Upper lobe of left lung (tissue), 6 donors: ENCODE measurements at regions not wholly inside any gene's neighbourhood (a gene's known extent, or its start where the extent isn't known, plus 50 kb on each side); places are given as distances from the start of the nearest gene placed in this dataset.

ENCODE experiments used
- ATAC-seq, 2 donors: fragments of 200-7000 bp; cut with Tn5 transposase; one replicate each; pipeline ENCODE4 v1.9.1; 2022; ENCODE audit warnings: mild to moderate bottlenecking in 2 of 2, moderate library complexity in 2 of 2; ENCODE audit not compliant: low FRiP score in 2 of 2
- DNase-seq, 2 donors: peaks; one replicate each; pipeline ENCODE4 v3.0.0-alpha.2; 2019 to 2020
- H3K27ac ChIP-seq, 4 donors: fragments of 200-600 bp; sonication (generic); one replicate each; pipeline ENCODE4 v1.5.1; 2016 to 2019
- H3K27me3 ChIP-seq, 4 donors: fragments of 200-600 bp; sonication (generic); one replicate each; pipeline ENCODE4 v1.5.1; 2017 to 2019
- H3K36me3 ChIP-seq, 4 donors: fragments of 200-600 bp; sonication (generic); one replicate each; pipeline ENCODE4 v1.5.1; 2016 to 2019
- H3K4me1 ChIP-seq, 4 donors: fragments of 200-600 bp; sonication (generic); one replicate each; pipeline ENCODE4 v1.5.1; 2018 to 2019
- H3K4me3 ChIP-seq, 4 donors: fragments of 200-600 bp; sonication (generic); one replicate each; pipeline ENCODE4 v1.5.1; 2017 to 2019; ENCODE audit warnings: mild to moderate bottlenecking in 2 of 4, moderate library complexity in 1 of 4
- H3K9me3 ChIP-seq, 4 donors: fragments of 200-600 bp; sonication (generic); one replicate each; pipeline ENCODE4 v1.5.1; 2018 to 2019
- EP300 ChIP-seq, 4 donors: sonication (generic); formaldehyde crosslinking; IDR thresholded peaks; one replicate each; pipeline ENCODE4 v1.5.1; 2017; ENCODE audit warnings: antibody characterized with exemption in 4 of 4, control low read depth in 2 of 4
- POLR2A ChIP-seq, 4 donors: fragments of 450-650 bp; IDR thresholded peaks; one replicate each; pipeline ENCODE4 v1.5.1; 2016 to 2017; ENCODE audit warnings: antibody characterized with exemption in 4 of 4, mild to moderate bottlenecking in 2 of 4
- POLR2AphosphoS5 ChIP-seq, 2 donors: sonication (generic); formaldehyde crosslinking; IDR thresholded peaks; one replicate each; pipeline ENCODE4 v1.5.1; 2017; ENCODE audit warnings: antibody characterized with exemption in 2 of 2
- WGBS, 2 donors: methylation state at CpG; one replicate each; pipeline ENCODE4 v1.1.5; 2017 to 2018; 5-methylcytosine and 5-hydroxymethylcytosine counted together
- TF ChIP-seq, protein P1 (sequence below), 6 experiments: fragments of 450-650 bp in 4 of 6; fragments of 200-600 bp in 2 of 6; sonication (generic) in 2 of 6; IDR thresholded peaks; one replicate each; pipeline ENCODE4 v1.5.1; 2016 to 2019; ENCODE audit warnings: antibody characterized with exemption in 6 of 6
- donor health status: DM: no; HTN: no; CAD: no; lungs with moderate emphysema.
- donor health status: DM: no; HTN: yes; CAD: no; lungs with severe emphysema.

DNA sequence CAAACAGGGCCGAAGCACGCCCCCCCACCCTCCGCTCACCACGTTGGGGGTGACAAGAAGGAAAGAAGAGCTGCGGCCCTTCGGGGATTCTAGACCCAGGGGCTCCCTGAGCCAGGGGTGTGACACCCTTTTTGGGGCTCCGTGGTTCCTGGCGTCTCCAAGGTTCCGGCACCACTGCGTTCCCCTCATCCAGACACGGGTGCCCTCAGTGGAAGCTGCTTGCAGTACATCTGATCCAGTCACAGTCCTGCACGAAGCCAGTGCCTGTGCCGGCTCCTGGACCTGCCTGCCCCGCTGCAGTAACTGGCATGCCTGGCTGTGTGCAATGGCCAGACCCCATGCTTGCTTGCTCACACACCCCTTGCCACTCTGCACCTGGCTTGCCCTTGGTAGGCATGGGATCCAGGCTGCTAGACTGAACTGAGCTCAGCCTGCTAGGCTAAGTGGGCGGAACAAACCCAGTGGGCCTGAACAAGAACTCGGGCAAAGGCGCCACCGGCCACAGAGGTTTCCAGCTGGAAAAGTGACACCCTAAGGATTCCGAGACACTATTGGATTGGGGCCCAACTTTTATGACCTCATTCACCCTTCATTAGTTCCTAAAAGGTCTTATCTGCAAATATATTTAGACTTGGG, 420.4 kb upstream of the AGA start:
- TF ChIP-seq, protein P1, sequence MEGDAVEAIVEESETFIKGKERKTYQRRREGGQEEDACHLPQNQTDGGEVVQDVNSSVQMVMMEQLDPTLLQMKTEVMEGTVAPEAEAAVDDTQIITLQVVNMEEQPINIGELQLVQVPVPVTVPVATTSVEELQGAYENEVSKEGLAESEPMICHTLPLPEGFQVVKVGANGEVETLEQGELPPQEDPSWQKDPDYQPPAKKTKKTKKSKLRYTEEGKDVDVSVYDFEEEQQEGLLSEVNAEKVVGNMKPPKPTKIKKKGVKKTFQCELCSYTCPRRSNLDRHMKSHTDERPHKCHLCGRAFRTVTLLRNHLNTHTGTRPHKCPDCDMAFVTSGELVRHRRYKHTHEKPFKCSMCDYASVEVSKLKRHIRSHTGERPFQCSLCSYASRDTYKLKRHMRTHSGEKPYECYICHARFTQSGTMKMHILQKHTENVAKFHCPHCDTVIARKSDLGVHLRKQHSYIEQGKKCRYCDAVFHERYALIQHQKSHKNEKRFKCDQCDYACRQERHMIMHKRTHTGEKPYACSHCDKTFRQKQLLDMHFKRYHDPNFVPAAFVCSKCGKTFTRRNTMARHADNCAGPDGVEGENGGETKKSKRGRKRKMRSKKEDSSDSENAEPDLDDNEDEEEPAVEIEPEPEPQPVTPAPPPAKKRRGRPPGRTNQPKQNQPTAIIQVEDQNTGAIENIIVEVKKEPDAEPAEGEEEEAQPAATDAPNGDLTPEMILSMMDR (IDR thresholded peaks at IDR 0.05) = no peak
- TF ChIP-seq POLR2AphosphoS5 (IDR thresholded peaks at IDR 0.05) (no peak), EP300 (IDR thresholded peaks at IDR 0.05) (no peak), POLR2A (IDR thresholded peaks at IDR 0.05) (no peak)

DNA sequence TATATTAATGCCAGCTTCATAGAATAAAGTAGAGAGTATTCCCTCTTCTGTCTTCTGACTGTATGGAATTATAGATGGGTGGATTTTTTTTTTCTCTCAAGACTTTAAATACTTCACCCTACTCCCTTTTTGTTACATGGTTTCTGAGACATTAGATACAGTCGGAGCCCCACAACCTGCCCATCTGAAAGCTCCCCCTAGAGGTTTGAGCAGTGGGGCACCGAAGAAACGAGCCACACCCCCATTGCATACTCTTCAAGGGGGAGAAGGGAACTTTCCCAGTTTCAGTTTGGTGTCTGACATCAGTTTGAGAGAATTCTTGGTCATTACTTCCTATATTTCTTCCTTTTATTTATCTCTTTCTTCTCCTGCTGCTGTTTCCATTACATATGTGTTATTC, 437.6 kb upstream of the AGA start:
- TF ChIP-seq EP300 (IDR thresholded peaks at IDR 0.05) = no peak
- Histone ChIP-seq H3K36me3 (no peaks in the 10 kb centered on the region), H3K27ac (no peak overlapping the region), H3K27me3 (no peaks in the 10 kb centered on the region), H3K4me3 (no peak overlapping the region), H3K9me3 (no peaks in the 10 kb centered on the region), H3K4me1 (no peaks in the 10 kb centered on the region)
- ATAC-seq (no peak), DNase-seq (no peak)
- 58 to 64% methylated on average over 3 of the region's 3 CpGs for WGBS, 2 donors

More for the DNA sequence above, 420.4 kb upstream of the AGA start:
- Histone ChIP-seq H3K27me3 (no peaks in the 10 kb centered on the region), H3K27ac (no peak overlapping the region), H3K36me3 (no peaks in the 10 kb centered on the region), H3K4me1 (no peaks in the 10 kb centered on the region), H3K9me3 (peaks cover 0 to 4% (median 0%) of the 10 kb centered on the region in 4 donors), H3K4me3 (no peak overlapping the region)
- DNase-seq (peak in 1 of 2 donors; percentile 56), ATAC-seq (peak in 1 of 2 donors; percentile 17)
- WGBS, 2 donors = 93 to 95% methylated on average over 11 to 19 of the region's 19 CpGs

DNA sequence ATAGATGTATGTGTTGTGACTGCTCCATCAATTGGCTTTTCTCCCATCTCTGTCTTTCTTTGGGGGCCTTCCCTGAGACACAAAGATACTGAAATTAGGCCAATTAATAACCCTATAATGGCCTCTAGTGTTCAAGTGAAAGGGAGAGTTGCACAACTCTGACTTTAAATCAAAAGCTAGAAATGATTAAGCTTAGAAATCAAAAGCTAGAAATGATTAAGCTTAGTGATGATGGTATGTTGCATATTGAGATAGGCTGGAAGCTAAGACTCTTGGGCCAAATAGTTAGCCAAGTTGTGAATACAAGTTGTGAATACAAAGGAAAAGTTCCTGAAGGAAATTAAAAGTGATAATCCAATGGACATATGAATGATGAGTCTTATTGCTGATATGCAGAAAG, 452.9 kb upstream of the AGA start:
- no peaks in the 10 kb centered on the region for H3K36me3 ChIP-seq
- H3K4me3 ChIP-seq = no peak overlapping the region
- no peak for DNase-seq
- no peaks in the 10 kb centered on the region for H3K4me1 ChIP-seq
- TF ChIP-seq, protein P1 (IDR thresholded peaks at IDR 0.05) = no peak
- TF ChIP-seq POLR2AphosphoS5 (IDR thresholded peaks at IDR 0.05) (no peak), EP300 (IDR thresholded peaks at IDR 0.05) (no peak), POLR2A (IDR thresholded peaks at IDR 0.05) (no peak)
- no peak overlapping the region for H3K27ac ChIP-seq
- no peak for ATAC-seq
- H3K9me3 ChIP-seq = no peaks in the 10 kb centered on the region
- H3K27me3 ChIP-seq = no peaks in the 10 kb centered on the region

DNA sequence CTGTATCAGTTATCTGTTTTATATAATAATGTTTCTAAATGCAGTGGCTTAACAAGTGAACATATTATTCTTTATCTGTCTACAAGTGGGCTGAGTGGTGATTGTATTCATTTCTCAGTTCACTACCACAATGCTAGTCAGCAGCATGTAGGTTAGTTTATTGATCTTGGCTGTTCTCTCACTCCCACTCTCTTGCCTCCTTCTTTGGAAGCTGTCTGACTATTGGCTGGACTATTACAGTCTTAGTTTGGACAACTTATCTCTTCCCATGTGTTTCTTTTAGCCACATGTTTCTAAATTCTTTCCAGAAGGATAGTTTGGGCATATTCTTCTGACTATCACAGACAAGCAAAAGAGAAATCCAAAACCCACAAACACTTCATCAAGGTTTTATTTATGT, 459.5 kb upstream of the AGA start:
- no peak overlapping the region for H3K4me3 ChIP-seq
- no peaks in the 10 kb centered on the region for H3K9me3 ChIP-seq
- H3K27ac ChIP-seq = no peak overlapping the region
- no peak for ATAC-seq
- DNase-seq = no peak
- no peaks in the 10 kb centered on the region for H3K36me3 ChIP-seq
- no peak for TF ChIP-seq POLR2AphosphoS5 (IDR thresholded peaks at IDR 0.05)
- no peaks in the 10 kb centered on the region for H3K4me1 ChIP-seq
- H3K27me3 ChIP-seq = no peaks in the 10 kb centered on the region

DNA sequence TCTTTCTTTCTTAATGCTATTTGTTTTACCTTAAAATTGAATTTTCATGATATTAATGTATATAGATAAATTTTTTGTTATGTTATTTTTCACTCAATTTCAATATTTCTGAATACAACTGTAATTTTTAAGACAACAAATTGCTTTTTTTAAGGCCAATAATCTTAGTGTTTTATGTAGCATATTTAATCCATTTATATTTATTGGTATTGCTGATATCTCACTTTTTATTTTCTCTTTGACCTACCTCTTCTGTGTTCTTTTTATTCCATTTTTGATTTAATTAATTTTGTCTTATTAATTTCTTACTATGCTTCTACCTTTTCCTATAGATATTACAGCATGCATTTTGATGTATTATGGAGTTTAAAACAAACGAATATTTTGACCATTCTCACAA, 460.1 kb upstream of the AGA start:
- WGBS, 2 donors = 79 to 93% methylated on average over 1 of the region's 1 CpG
- no peak overlapping the region for H3K27ac ChIP-seq
- ATAC-seq (no peak), DNase-seq (no peak)
- no peaks in the 10 kb centered on the region for H3K27me3 ChIP-seq
- TF ChIP-seq POLR2AphosphoS5 (IDR thresholded peaks at IDR 0.05) = no peak
- TF ChIP-seq, protein P1 (IDR thresholded peaks at IDR 0.05) = no peak
- no peak for TF ChIP-seq EP300 (IDR thresholded peaks at IDR 0.05)
- no peak for TF ChIP-seq POLR2A (IDR thresholded peaks at IDR 0.05)
- no peaks in the 10 kb centered on the region for H3K9me3 ChIP-seq
- H3K36me3 ChIP-seq = no peaks in the 10 kb centered on the region
- no peaks in the 10 kb centered on the region for H3K4me1 ChIP-seq
- H3K4me3 ChIP-seq = no peak overlapping the region

DNA sequence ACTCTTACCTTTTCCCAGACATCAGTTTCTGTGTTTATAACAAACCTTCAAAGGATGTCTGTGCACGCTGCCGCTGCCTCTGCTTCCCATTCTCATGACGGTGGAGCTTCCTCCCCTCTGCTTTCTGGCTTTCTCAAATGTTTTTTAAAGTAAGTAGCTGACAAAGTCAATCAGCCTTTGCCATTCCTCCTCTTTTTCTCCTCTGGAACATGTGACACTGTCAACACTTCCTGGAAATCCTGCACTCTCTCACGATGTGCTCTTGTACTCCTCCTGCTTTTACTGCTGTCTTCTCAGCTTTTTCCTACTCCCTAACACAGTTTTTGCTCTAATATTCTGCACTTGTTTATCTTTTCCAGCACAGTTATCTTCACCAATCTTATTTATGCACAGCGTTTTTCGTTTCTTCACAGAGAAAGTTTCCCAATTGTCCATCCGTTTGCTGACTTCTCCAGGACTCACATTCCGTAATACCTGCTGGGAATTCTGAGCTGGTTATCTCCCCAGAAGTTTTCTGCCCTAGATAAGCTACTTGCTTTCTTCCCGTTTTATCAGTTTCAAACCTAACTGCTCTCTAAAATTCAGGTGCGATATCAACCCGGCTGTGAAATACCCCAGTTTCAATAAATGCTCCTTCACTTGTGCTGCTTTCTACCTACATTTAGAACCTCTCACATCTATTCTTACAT, 465.6 kb upstream of the AGA start:
- DNase-seq = no peak
- Histone ChIP-seq H3K36me3 (no peaks in the 10 kb centered on the region), H3K4me3 (no peak overlapping the region), H3K27ac (no peak overlapping the region), H3K4me1 (no peaks in the 10 kb centered on the region), H3K27me3 (no peaks in the 10 kb centered on the region), H3K9me3 (peaks cover 0 to 9% (median 0%) of the 10 kb centered on the region in 4 donors)
- no peak for ATAC-seq
- 34 to 36% methylated on average over 11 of the region's 11 CpGs for WGBS, 2 donors
- TF ChIP-seq, protein P1 (IDR thresholded peaks at IDR 0.05) = no peak
- no peak for TF ChIP-seq POLR2AphosphoS5 (IDR thresholded peaks at IDR 0.05)
- no peak for TF ChIP-seq POLR2A (IDR thresholded peaks at IDR 0.05)
- no peak for TF ChIP-seq EP300 (IDR thresholded peaks at IDR 0.05)
